Astrocyte (in vitro differentiated cells and primary cell): ENCODE measurements at regions not wholly inside any gene's neighbourhood (a gene's known extent, or its start where the extent isn't known, plus 50 kb on each side); places are given as distances from the start of the nearest gene placed in this dataset.

Experiments used
- CTCF ChIP-seq: IDR thresholded peaks from 2 replicates; pipeline ENCODE4 v1.5.1; 2011; ENCODE audit warnings: low read depth, mild to moderate bottlenecking, inconsistent platforms, low read length, moderate library complexity; ENCODE audit not compliant: insufficient read depth
- EZH2 ChIP-seq: IDR thresholded peaks from 2 replicates; pipeline ENCODE4 v1.6.1; 2012; ENCODE audit warnings: mild to moderate bottlenecking, low read length, inconsistent platforms; ENCODE audit not compliant: insufficient read depth

GRCh38 chr13:60836821-60837220, 439.8 kb downstream of the TDRD3 start:
- TF ChIP-seq CTCF: no peak
- no peak for TF ChIP-seq EZH2
